HEK293T (cell line): ENCODE measurements at regions not wholly inside any gene's neighbourhood (a gene's known extent, or its start where the extent isn't known, plus 50 kb on each side); places are given as distances from the start of the nearest gene placed in this dataset.
A peak's percentile ranks its signal among the peaks of the same experiment; 100 is the strongest.
"Not testable (repeated sequence)": the region's sequence is repeated elsewhere in the genome, so short reads cannot be mapped to it uniquely, and the experiment has no call there.

Source experiments
- CTCF ChIA-PET: fragments of 350-600 bp; formaldehyde crosslinking; extraction: SDS; loops from one replicate; lab custom pipeline; 2021; ENCODE audit warnings: antibody characterized with exemption, inconsistent platforms; lab: Yijun Ruan, JAX
- POLR2A ChIA-PET: fragments of 350-600 bp; formaldehyde crosslinking; extraction: SDS; loops from one replicate; lab custom pipeline; 2020; ENCODE audit warnings: antibody characterized with exemption, inconsistent platforms; lab: Yijun Ruan, JAX
- DNase-seq: peaks from one replicate; pipeline ENCODE4 v3.0.0; 2012; ENCODE audit warnings: mixed read lengths; ENCODE audit errors: extremely low spot score
- ARNT ChIP-seq: fragments of 450-650 bp; IDR thresholded peaks from 2 replicates; pipeline ENCODE4 v1.6.1; 2017; ENCODE audit warnings: mild to moderate bottlenecking
- BHLHE40 ChIP-seq: fragments of 450-650 bp; IDR thresholded peaks from 2 replicates; pipeline ENCODE4 v1.6.1; 2016; ENCODE audit warnings: mild to moderate bottlenecking, moderate library complexity, borderline replicate concordance
- CTBP1 ChIP-seq: fragments of 450-650 bp; IDR thresholded peaks from 2 replicates; pipeline ENCODE4 v1.6.1; 2016; ENCODE audit warnings: borderline replicate concordance
- ELF4 ChIP-seq: fragments of 450-650 bp; IDR thresholded peaks from 2 replicates; pipeline ENCODE4 v1.6.1; 2017; ENCODE audit warnings: antibody characterized with exemption
- FOXA1 ChIP-seq: fragments of 450-650 bp; IDR thresholded peaks from 2 replicates; pipeline ENCODE4 v1.6.1; 2016; ENCODE audit warnings: mild to moderate bottlenecking
- FOXK2 ChIP-seq: fragments of 450-650 bp; IDR thresholded peaks from 2 replicates; pipeline ENCODE4 v1.6.1; 2016; ENCODE audit warnings: mild to moderate bottlenecking
- FOXM1 ChIP-seq: fragments of 450-650 bp; IDR thresholded peaks from 2 replicates; pipeline ENCODE4 v1.6.1; 2017; ENCODE audit warnings: mild to moderate bottlenecking, borderline replicate concordance
- HDGF ChIP-seq: fragments of 450-650 bp; IDR thresholded peaks from 2 replicates; pipeline ENCODE4 v1.6.1; 2017; ENCODE audit warnings: antibody characterized with exemption, borderline replicate concordance
- L3MBTL2 ChIP-seq: fragments of 450-650 bp; conservative IDR thresholded peaks from 2 replicates; pipeline ENCODE4 v1.6.1; 2016; ENCODE audit warnings: mild to moderate bottlenecking
- LEF1 ChIP-seq: fragments of 450-650 bp; IDR thresholded peaks from 2 replicates; pipeline ENCODE4 v1.6.1; 2017; ENCODE audit warnings: mild to moderate bottlenecking, borderline replicate concordance
- NFRKB ChIP-seq: fragments of 450-650 bp; IDR thresholded peaks from 2 replicates; pipeline ENCODE4 v1.6.1; 2016; ENCODE audit warnings: mild to moderate bottlenecking, moderate library complexity
- SP1 ChIP-seq: fragments of 450-650 bp; IDR thresholded peaks from 2 replicates; pipeline ENCODE4 v1.6.1; 2017
- SUZ12 ChIP-seq: fragments of 450-650 bp; IDR thresholded peaks from 2 replicates; pipeline ENCODE4 v1.6.1; 2016; ENCODE audit warnings: mild to moderate bottlenecking
- TARDBP ChIP-seq: fragments of 450-650 bp; IDR thresholded peaks from 2 replicates; pipeline ENCODE4 v1.6.1; 2016
- ZNF384 ChIP-seq: fragments of 450-650 bp; IDR thresholded peaks from 2 replicates; pipeline ENCODE4 v1.6.1; 2016
- TF ChIP-seq, protein P1 (sequence below): fragments of 450-650 bp; IDR thresholded peaks from 2 replicates; pipeline ENCODE4 v1.6.1; 2016

DNA sequence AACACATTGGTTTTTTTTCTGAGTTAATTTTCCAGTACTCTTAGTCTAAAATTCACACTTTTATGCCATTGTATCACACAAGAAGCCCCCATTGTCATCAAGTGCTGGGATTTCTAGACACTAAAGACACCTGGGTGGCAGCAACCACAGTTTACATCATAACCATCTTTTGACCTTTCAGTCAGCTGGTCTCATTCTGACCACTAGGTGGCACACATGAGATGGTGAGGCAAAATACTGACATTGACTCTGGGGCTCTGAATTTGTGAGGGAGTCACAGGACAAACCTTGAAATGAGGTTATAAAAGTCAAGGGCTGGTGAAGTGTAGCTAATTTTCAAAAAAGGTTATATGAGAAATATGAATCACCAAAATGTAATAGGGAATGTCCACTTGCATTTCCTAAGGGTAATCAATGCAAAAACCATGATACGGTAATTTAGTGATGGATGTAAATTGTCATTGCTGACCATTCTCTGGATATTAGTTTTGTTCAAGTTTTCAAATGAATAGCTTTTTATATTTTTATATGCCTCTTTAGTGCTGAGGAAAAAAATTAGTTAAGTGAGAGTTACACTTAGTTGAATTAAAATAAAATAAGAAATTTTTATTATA lies 229.4 kb downstream of the DMAC1 start:
- ChIA-PET POLR2A (no interaction called here), CTCF (no interaction called here)
- DNase-seq = peak; percentile 27
- TF ChIP-seq LEF1 (no peak), L3MBTL2 (no peak), NFRKB (no peak), BHLHE40 (no peak), ZNF384 (no peak), FOXM1 (no peak), SP1 (no peak), ELF4 (no peak), FOXA1 (no peak), HDGF (no peak), CTBP1 (no peak), ARNT (no peak)
- TF ChIP-seq, protein P1, sequence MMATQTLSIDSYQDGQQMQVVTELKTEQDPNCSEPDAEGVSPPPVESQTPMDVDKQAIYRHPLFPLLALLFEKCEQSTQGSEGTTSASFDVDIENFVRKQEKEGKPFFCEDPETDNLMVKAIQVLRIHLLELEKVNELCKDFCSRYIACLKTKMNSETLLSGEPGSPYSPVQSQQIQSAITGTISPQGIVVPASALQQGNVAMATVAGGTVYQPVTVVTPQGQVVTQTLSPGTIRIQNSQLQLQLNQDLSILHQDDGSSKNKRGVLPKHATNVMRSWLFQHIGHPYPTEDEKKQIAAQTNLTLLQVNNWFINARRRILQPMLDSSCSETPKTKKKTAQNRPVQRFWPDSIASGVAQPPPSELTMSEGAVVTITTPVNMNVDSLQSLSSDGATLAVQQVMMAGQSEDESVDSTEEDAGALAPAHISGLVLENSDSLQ = no peak

DNA sequence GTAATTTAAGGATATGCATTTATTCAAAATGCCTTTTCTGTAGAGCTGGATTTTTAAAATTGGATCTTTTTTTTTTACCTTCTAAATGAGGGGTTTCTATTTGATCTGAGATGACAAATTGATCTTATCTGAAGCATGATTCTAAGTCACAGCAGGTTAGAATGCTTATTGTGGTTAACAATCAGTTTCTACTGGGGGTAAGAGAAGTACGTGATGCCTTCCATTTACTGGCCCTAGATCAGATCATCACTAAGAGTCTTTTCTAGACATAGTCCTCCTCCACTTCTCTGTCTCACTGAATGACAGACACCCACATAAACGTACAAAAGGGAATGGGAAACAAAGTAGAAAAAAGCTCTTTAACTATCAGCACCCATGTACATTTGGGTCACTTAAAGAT lies 231.9 kb downstream of the DMAC1 start:
- TF ChIP-seq BHLHE40 = no peak
- no peak for TF ChIP-seq ELF4
- TF ChIP-seq NFRKB = no peak
- TF ChIP-seq HDGF = no peak
- no peak for TF ChIP-seq SUZ12
- no peak for TF ChIP-seq ARNT
- TF ChIP-seq, protein P1 = no peak
- no peak for TF ChIP-seq FOXK2
- TF ChIP-seq CTBP1 = no peak
- TF ChIP-seq FOXA1 = no peak
- TF ChIP-seq SP1 = no peak
- no peak for TF ChIP-seq L3MBTL2
- no peak for TF ChIP-seq TARDBP
- DNase-seq = no peak
- ChIA-PET POLR2A (no interaction called here), CTCF (no interaction called here)

DNA sequence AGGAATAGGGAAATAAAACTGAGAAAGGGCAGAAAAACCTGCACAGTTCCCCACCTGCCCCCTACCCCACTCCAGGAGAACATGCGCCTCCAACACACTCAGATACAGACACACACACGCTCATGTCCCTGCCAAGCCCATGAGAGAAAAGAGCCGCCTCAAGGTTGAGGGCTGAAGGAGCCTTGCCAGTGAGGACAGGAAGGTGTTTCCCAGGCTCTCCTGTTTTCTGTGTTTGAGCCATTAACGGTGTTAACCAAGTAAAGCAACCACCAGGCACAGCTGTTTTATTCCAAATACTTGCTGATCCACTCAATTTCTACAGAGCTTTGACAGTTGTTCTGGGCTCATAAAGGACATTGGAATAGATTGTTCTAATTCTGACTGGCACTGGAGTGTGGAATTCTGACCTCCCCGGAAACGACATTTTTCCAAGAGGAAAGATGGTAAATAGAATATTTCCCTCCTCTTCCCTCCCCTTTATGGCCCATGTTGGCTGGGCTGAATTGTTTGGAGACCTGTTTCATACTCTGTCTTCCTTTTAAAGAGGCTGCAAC lies 238.0 kb downstream of the DMAC1 start:
- TF ChIP-seq ELF4 (no peak), L3MBTL2 (no peak), BHLHE40 (no peak), NFRKB (no peak), FOXA1 (no peak), FOXK2 (no peak), ZNF384 (no peak), CTBP1 (no peak), LEF1 (no peak), ARNT (no peak), HDGF (no peak), TARDBP (no peak), SUZ12 (no peak), SP1 (no peak), FOXM1 (no peak)
- TF ChIP-seq, protein P1 = no peak
- ChIA-PET CTCF (no interaction called here), POLR2A (no interaction called here)
- no peak for DNase-seq

- ChIA-PET POLR2A (no interaction called here), CTCF (no interaction called here)
- TF ChIP-seq TARDBP = no peak
- no peak for TF ChIP-seq LEF1
- TF ChIP-seq CTBP1 = no peak
- TF ChIP-seq HDGF = no peak
- no peak for TF ChIP-seq NFRKB
- TF ChIP-seq, protein P1 = no peak
- no peak for TF ChIP-seq FOXA1
- TF ChIP-seq BHLHE40 = no peak
- TF ChIP-seq ZNF384 = no peak
- TF ChIP-seq ARNT = no peak
- no peak for TF ChIP-seq FOXK2
- no peak for TF ChIP-seq SUZ12
- DNase-seq = no peak
These were observed 238.8 kb downstream of the DMAC1 start for GRCh38 chr9:7560669-7561305.

DNA sequence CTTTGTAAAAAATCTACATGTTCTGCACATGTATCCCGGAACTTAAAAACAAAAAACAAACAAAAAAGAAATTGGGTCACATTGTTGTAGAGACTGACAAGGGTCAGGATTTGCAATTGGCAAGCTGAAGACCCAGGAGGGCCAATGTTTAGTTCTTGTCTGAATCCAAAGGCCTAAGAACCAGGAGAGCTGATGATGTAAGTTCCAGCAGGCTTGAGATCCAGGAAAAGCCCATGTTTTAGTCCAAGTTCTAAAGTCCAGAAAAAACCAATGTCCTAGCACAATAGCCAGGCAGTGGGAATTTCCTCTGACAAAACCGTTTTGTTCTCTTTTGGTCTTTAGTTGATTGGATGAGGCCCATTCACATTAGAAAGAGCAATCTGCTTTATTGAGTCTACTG lies 244.9 kb downstream of the DMAC1 start:
- POLR2A ChIA-PET = no interaction called here
- TF ChIP-seq, protein P1 = no peak
- TF ChIP-seq HDGF = no peak
- CTCF ChIA-PET = no interaction called here
- no peak for DNase-seq

- CTCF ChIA-PET, DNase-seq, POLR2A ChIA-PET: not testable (repeated sequence)
These were observed 246.9 kb downstream of the DMAC1 start for GRCh38 chr9:7552706-7553105.
